Endothelial cell of umbilical vein (primary cell): ENCODE measurements at regions not wholly inside any gene's neighbourhood (a gene's known extent, or its start where the extent isn't known, plus 50 kb on each side); places are given as distances from the start of the nearest gene placed in this dataset.

ENCODE experiments used
- BruUV-seq: library from RNA; stranded (reverse); fragments of 400-500 nt; replicated peaks from 2 replicates; lab custom pipeline; 2021; lab: Mats Ljungman, UMichigan
- CTCF ChIA-PET: fragments of 300-600, 350-600 bp; sonication (Branson Sonifier 250); formaldehyde crosslinking; loops from one replicate; lab custom pipeline; 2021; ENCODE audit warnings: antibody characterized with exemption, inconsistent platforms; lab: Charles Lee
- POLR2A ChIA-PET: fragments of 300-600, 350-600 bp; sonication (Branson Sonifier 250); formaldehyde crosslinking; loops from one replicate; lab custom pipeline; 2021; ENCODE audit warnings: antibody characterized with exemption, inconsistent platforms; lab: Charles Lee
- DNase-seq: peaks from one replicate; pipeline ENCODE4 v3.0.0-alpha.2; 2011; ENCODE audit warnings: low read depth, low spot score
- FAIRE-seq: peaks from 2 replicates; lab custom pipeline; 2011; peaks lifted over from hg19 to GRCh38; lab: Jason Lieb, UNC
- H2AFZ ChIP-seq: 2 replicates; pipeline ENCODE4 v1.6.0; 2012; ENCODE audit warnings: low read depth, low read length, control low read depth, inconsistent platforms
- H3K27ac ChIP-seq: 2 replicates; pipeline ENCODE4 v1.5.1; 2011; ENCODE audit warnings: low read depth, mild to moderate bottlenecking, control low read depth, low read length, moderate library complexity; ENCODE audit not compliant: insufficient read depth
- H3K27me3 ChIP-seq, 2 experiments: 2 replicates each; pipeline versions ENCODE4 v1.6.0 to v1.6.1; 2011; ENCODE audit warnings: low read length in 2 of 2, mixed read lengths in 1 of 2; ENCODE audit not compliant: control insufficient read depth in 2 of 2, insufficient read depth in 2 of 2
- H3K36me3 ChIP-seq, 2 experiments: 2 replicates in 1 of 2; 3 replicates in 1 of 2; pipeline ENCODE4 v1.5.1; 2011; ENCODE audit warnings: low read length in 2 of 2, mild to moderate bottlenecking in 1 of 2, moderate library complexity in 1 of 2; ENCODE audit not compliant: control insufficient read depth in 2 of 2, insufficient read depth in 2 of 2; ENCODE audit errors: extremely low read depth in 1 of 2
- H3K4me1 ChIP-seq: 3 replicates; pipeline ENCODE4 v1.5.1; 2011; ENCODE audit warnings: mild to moderate bottlenecking, low read length; ENCODE audit not compliant: control insufficient read depth, insufficient read depth; ENCODE audit errors: extremely low read depth
- H3K4me2 ChIP-seq: 2 replicates; pipeline ENCODE4 v1.6.1; 2011; ENCODE audit warnings: low read length, control low read depth, mixed read lengths; ENCODE audit not compliant: insufficient read depth
- H3K4me3 ChIP-seq, 3 experiments: fragments of 200-600 bp in 1 of 3; sonication (generic), shearing (Covaris generic) in 1 of 3; replicated peaks in 1 of 3; 2 replicates each; pipeline ENCODE4 v1.5.1; 2011 to 2016; ENCODE audit warnings: control low read depth in 3 of 3, low read length in 3 of 3, mild to moderate bottlenecking in 2 of 3, inconsistent platforms in 1 of 3, low read depth in 1 of 3, moderate library complexity in 1 of 3; ENCODE audit not compliant: insufficient read depth in 1 of 3
- H3K79me2 ChIP-seq: 2 replicates; pipeline ENCODE4 v1.6.0; 2012; ENCODE audit warnings: low read length, inconsistent platforms; ENCODE audit not compliant: control insufficient read depth, insufficient read depth
- H3K9ac ChIP-seq: replicated peaks from 2 replicates; pipeline ENCODE3; 2011; ENCODE audit warnings: low read length, control low read depth; ENCODE audit not compliant: insufficient read depth; ENCODE audit errors: extremely low read depth
- H3K9me1 ChIP-seq: replicated peaks from 3 replicates; pipeline ENCODE4 v1.6.0; 2011; ENCODE audit warnings: mild to moderate bottlenecking, low read length; ENCODE audit not compliant: control insufficient read depth, insufficient read depth; ENCODE audit errors: extremely low read depth
- H3K9me3 ChIP-seq: replicated peaks from 2 replicates; pipeline ENCODE4 v1.5.1; 2012; ENCODE audit warnings: low read length, inconsistent platforms; ENCODE audit not compliant: control insufficient read depth, insufficient read depth
- H4K20me1 ChIP-seq: replicated peaks from 2 replicates; pipeline ENCODE3; 2011; ENCODE audit warnings: mild to moderate bottlenecking, low read length; ENCODE audit not compliant: control insufficient read depth, insufficient read depth; ENCODE audit errors: extremely low read depth
- EZH2 ChIP-seq: IDR thresholded peaks from 2 replicates; pipeline ENCODE4 v1.6.1; 2012; ENCODE audit warnings: borderline replicate concordance, low read depth, mild to moderate bottlenecking, moderate library complexity, low read length, inconsistent platforms; ENCODE audit not compliant: severe bottlenecking
- FOS ChIP-seq: IDR thresholded peaks from 2 replicates; pipeline ENCODE4 v1.6.1; 2011; ENCODE audit warnings: mild to moderate bottlenecking, low read length, moderate library complexity, borderline replicate concordance; ENCODE audit not compliant: insufficient read depth
- GATA2 ChIP-seq: IDR thresholded peaks from 2 replicates; pipeline ENCODE4 v1.7.0; 2011; ENCODE audit warnings: low read depth, mild to moderate bottlenecking, moderate library complexity, mixed read lengths, low read length; ENCODE audit not compliant: insufficient read length, insufficient read depth
- JUN ChIP-seq: IDR thresholded peaks from 2 replicates; pipeline ENCODE4 v1.6.1; 2011; ENCODE audit warnings: borderline replicate concordance, low read depth; ENCODE audit not compliant: insufficient read length, insufficient read depth
- MAX ChIP-seq: IDR thresholded peaks from 2 replicates; pipeline ENCODE4 v1.6.1; 2011; ENCODE audit not compliant: insufficient read depth, insufficient read length
- MYC ChIP-seq: IDR thresholded peaks from one replicate; pipeline ENCODE4 v1.6.1; 2011; ENCODE audit warnings: mild to moderate bottlenecking, low read depth, low read length
- POLR2A ChIP-seq: IDR thresholded peaks from 2 replicates; pipeline ENCODE4 v1.6.1; 2012; ENCODE audit warnings: low read depth, mild to moderate bottlenecking, control low read depth, low read length
- POLR2AphosphoS5 ChIP-seq: IDR thresholded peaks from 2 replicates; pipeline ENCODE4 v1.6.1; 2012; ENCODE audit warnings: low read depth, mild to moderate bottlenecking, control low read depth, low read length, moderate library complexity; ENCODE audit not compliant: insufficient read depth
- dilution Hi-C: fragments of 300-500 bp; cut with MboI; formaldehyde crosslinking; loops from one replicate; pipeline ENCODE4 v1.15.0; 2019; ENCODE audit warnings: low sequenced_read_pairs; ENCODE audit not compliant: extremely low pct_ligation_motif_present
- intact Hi-C: fragments of 100-400 bp; cut with micrococcal nuclease; formaldehyde crosslinking; loops from one replicate; pipeline ENCODE4 v1.10.0; 2022
- TF ChIP-seq, protein P1 (sequence below), 2 donors: IDR thresholded peaks; 1 replicate in 1 of 2; 2 replicates in 1 of 2; pipeline ENCODE4 v1.5.1; 2011; ENCODE audit warnings: low read length in 2 of 2, mild to moderate bottlenecking in 2 of 2, moderate library complexity in 2 of 2, control low read depth in 1 of 2, inconsistent platforms in 1 of 2, low read depth in 1 of 2; ENCODE audit not compliant: insufficient read depth in 1 of 2; ENCODE audit errors: extremely low read depth in 1 of 2

- dilution Hi-C loops, result no loop called here
- intact Hi-C loops, result no loop called here
- H2AFZ ChIP-seq, result no peak overlapping the region
These were observed 268.9 kb downstream of the ADCYAP1 start for GRCh38 chr18:1173593-1173992.

DNA sequence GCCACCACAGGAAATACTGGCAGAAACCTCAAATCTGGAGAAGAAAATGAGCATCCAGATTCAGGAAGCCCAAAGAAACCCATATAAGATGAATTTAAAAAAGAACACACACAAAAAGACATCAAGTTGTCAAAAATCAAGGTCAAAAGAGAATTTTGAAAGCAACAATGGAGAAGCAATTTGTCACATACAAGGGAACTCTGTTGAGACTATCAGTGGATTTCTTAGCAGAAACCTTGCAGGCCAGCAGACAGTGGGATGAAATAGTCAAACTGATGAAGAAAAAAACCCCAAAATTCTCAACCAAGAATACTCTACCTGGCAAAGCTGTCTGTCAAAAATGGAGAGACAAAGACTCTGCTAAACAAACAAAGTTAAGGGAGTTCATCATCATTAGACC, 272.6 kb downstream of the ADCYAP1 start:
- Histone ChIP-seq H3K27me3 (no peaks in the 10 kb centered on the region), H4K20me1 (no peaks in the 10 kb centered on the region), H3K4me2 (no peak overlapping the region), H3K4me1 (no peaks in the 10 kb centered on the region), H3K79me2 (no peaks in the 10 kb centered on the region), H3K9ac (no peak overlapping the region), H3K9me1 (no peaks in the 10 kb centered on the region), H3K36me3 (no peaks in the 10 kb centered on the region), H2AFZ (no peak overlapping the region), H3K4me3 (no peak overlapping the region), H3K9me3 (no peaks in the 10 kb centered on the region), H3K27ac (no peak overlapping the region)
- dilution Hi-C loops (no loop called here), intact Hi-C loops (no loop called here)
- FAIRE-seq (no peak), DNase-seq (no peak)
- no TSS peak for BruUV-seq
- TF ChIP-seq GATA2 (no peak), POLR2A (no peak), FOS (no peak), MAX (no peak), MYC (no peak), POLR2AphosphoS5 (no peak), EZH2 (no peak), JUN (no peak)
- TF ChIP-seq, protein P1, sequence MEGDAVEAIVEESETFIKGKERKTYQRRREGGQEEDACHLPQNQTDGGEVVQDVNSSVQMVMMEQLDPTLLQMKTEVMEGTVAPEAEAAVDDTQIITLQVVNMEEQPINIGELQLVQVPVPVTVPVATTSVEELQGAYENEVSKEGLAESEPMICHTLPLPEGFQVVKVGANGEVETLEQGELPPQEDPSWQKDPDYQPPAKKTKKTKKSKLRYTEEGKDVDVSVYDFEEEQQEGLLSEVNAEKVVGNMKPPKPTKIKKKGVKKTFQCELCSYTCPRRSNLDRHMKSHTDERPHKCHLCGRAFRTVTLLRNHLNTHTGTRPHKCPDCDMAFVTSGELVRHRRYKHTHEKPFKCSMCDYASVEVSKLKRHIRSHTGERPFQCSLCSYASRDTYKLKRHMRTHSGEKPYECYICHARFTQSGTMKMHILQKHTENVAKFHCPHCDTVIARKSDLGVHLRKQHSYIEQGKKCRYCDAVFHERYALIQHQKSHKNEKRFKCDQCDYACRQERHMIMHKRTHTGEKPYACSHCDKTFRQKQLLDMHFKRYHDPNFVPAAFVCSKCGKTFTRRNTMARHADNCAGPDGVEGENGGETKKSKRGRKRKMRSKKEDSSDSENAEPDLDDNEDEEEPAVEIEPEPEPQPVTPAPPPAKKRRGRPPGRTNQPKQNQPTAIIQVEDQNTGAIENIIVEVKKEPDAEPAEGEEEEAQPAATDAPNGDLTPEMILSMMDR (IDR thresholded peaks at IDR 0.05; ENCODE audit: extremely low read depth in 1 of 2, insufficient read depth in 1 of 2, low read depth in 1 of 2, low read length in 2 of 2), result no peak
- ChIA-PET CTCF (no interaction called here), POLR2A (no interaction called here)

More at GRCh38 chr18:1173593-1173992, 268.9 kb downstream of the ADCYAP1 start:
- no peaks in the 10 kb centered on the region for H3K9me1 ChIP-seq
- TF ChIP-seq GATA2, result no peak
- no peak overlapping the region for H3K4me2 ChIP-seq
- FAIRE-seq (no peak), DNase-seq (no peak)
- H4K20me1 ChIP-seq, result no peaks in the 10 kb centered on the region
- no peak overlapping the region for H3K4me3 ChIP-seq
- no TSS peak for BruUV-seq
- H3K27me3 ChIP-seq, result no peaks in the 10 kb centered on the region
- H3K9ac ChIP-seq, result no peak overlapping the region
- CTCF ChIA-PET, result no interaction called here
- H3K27ac ChIP-seq, result no peak overlapping the region
- H3K4me1 ChIP-seq, result no peaks in the 10 kb centered on the region
- H3K36me3 ChIP-seq, result no peaks in the 10 kb centered on the region
- POLR2A ChIA-PET, result no interaction called here
- no peaks in the 10 kb centered on the region for H3K79me2 ChIP-seq
- H3K9me3 ChIP-seq, result no peaks in the 10 kb centered on the region
